ENCODE measurements at regions not wholly inside any gene's neighbourhood (a gene's known extent, or its start where the extent isn't known, plus 50 kb on each side); places are given as distances from the start of the nearest gene placed in this dataset.

DNA sequence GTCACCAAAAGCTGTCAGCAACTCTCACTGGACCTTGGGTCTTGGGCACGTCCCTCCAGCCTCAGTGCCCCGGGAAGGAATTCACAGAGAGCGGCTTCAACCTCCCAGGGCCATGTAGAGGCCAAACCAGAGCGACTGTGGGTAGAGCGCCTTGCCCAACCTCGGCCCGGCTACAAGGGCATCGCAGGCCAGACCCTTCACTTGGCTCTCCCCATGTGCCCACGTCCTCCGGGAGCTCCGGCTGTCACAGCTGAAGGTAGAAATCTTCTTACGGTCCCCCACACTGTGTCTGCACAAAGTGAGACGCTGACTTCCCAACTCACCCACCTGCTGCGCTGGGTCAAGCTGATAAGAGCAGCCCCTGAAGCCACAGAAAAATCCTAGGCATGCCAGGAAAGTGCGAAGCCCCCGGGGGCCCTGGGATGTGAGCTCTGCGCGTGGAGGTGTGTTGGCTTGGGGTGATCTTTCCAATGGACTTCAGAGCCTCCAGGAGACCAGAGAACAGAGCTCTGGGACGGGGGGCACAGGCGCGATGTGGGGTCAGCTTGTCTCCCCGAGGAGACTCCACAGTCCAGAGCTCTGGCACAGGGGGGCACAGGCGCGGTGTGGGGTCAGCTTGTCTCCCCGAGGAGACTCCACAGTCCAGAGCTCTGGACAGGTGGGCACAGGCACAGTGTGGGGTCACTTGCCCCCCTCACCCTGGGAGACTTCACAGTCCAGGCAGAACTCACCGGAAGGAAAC, 105.5 kb downstream of the RTP5 start:
- no peak for DNase-seq (ENCODE audit: low read depth)
- TF ChIP-seq, protein P1, sequence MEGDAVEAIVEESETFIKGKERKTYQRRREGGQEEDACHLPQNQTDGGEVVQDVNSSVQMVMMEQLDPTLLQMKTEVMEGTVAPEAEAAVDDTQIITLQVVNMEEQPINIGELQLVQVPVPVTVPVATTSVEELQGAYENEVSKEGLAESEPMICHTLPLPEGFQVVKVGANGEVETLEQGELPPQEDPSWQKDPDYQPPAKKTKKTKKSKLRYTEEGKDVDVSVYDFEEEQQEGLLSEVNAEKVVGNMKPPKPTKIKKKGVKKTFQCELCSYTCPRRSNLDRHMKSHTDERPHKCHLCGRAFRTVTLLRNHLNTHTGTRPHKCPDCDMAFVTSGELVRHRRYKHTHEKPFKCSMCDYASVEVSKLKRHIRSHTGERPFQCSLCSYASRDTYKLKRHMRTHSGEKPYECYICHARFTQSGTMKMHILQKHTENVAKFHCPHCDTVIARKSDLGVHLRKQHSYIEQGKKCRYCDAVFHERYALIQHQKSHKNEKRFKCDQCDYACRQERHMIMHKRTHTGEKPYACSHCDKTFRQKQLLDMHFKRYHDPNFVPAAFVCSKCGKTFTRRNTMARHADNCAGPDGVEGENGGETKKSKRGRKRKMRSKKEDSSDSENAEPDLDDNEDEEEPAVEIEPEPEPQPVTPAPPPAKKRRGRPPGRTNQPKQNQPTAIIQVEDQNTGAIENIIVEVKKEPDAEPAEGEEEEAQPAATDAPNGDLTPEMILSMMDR (IDR thresholded peaks at IDR 0.05; ENCODE audit: insufficient read depth, low read length, poor library complexity, severe bottlenecking): no peak
- H3K4me3 ChIP-seq (ENCODE audit: low read depth, low read length): no peak overlapping the region
- no peaks in the 10 kb centered on the region for H3K36me3 ChIP-seq (ENCODE audit: control insufficient read depth, insufficient read depth, low read length)
- peaks cover 4% of the 10 kb centered on the region for H3K27me3 ChIP-seq (ENCODE audit: control insufficient read depth, insufficient read depth, low read length)

DNA sequence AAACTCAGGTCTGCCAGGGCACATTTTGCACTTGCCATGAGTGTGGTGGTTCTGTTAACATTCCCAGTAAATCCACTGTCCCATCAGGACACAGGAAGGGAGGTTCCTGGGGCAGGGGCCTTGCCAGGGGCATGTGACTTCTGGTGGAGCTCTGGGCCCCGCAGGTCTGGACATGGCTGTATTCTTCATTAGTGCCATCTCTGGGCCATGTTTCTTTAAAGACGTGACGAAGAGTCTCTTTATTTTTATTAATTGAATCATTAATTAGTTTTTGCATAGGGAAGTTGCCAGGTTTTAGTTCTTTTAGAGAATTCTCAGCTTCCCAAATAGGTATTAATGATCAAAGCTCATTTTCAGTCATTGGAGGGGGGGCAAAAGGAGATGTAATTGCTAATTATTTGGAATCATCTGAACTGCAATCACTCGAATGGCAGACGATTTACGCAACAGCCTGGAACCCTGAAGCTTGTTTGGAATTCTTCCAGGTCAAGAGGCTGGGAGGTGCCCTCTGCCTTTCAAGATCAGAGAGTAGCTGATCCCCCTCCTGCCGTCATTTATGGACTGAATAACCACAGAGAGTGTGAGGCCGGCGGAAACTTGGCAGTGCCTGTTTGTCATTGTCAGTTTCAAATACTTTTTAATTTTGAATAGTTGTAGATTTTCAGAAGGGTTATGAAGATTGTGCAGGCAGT, 106.2 kb downstream of the RTP5 start:
- no peak for DNase-seq (ENCODE audit: low read depth)
- peaks cover 4% of the 10 kb centered on the region for H3K27me3 ChIP-seq (ENCODE audit: control insufficient read depth, insufficient read depth, low read length)
- H3K4me3 ChIP-seq (ENCODE audit: low read depth, low read length): no peak overlapping the region
- no peaks in the 10 kb centered on the region for H3K36me3 ChIP-seq (ENCODE audit: control insufficient read depth, insufficient read depth, low read length)
- TF ChIP-seq, protein P1 (IDR thresholded peaks at IDR 0.05; ENCODE audit: insufficient read depth, low read length, poor library complexity, severe bottlenecking): no peak

DNA sequence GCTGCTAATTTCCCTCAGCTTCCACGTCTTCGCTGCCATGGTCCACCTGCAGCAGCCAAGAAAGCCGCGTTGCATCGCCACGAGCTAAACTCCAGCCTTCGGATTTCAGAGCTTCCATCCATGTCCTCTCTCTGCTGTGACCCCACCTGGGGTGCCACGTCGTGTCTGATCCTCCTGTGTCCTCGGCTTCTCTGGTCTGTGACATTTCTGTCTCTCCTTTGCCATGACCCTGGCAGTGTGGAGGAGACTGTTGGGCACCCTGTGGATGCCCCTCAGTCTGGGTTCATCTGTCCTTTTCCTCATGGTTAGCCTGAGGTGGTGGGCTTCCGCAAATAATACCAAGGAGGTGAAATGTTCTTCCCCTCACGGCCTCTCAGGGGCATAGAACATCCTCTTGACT, 106.8 kb downstream of the RTP5 start:
- no peak for DNase-seq (ENCODE audit: low read depth)
- TF ChIP-seq, protein P1 (IDR thresholded peaks at IDR 0.05; ENCODE audit: insufficient read depth, low read length, poor library complexity, severe bottlenecking): no peak
- Histone ChIP-seq H3K36me3 (ENCODE audit: control insufficient read depth, insufficient read depth, low read length) (no peaks in the 10 kb centered on the region), H3K27me3 (ENCODE audit: control insufficient read depth, insufficient read depth, low read length) (peaks cover 4% of the 10 kb centered on the region), H3K4me3 (ENCODE audit: low read depth, low read length) (no peak overlapping the region)

DNA sequence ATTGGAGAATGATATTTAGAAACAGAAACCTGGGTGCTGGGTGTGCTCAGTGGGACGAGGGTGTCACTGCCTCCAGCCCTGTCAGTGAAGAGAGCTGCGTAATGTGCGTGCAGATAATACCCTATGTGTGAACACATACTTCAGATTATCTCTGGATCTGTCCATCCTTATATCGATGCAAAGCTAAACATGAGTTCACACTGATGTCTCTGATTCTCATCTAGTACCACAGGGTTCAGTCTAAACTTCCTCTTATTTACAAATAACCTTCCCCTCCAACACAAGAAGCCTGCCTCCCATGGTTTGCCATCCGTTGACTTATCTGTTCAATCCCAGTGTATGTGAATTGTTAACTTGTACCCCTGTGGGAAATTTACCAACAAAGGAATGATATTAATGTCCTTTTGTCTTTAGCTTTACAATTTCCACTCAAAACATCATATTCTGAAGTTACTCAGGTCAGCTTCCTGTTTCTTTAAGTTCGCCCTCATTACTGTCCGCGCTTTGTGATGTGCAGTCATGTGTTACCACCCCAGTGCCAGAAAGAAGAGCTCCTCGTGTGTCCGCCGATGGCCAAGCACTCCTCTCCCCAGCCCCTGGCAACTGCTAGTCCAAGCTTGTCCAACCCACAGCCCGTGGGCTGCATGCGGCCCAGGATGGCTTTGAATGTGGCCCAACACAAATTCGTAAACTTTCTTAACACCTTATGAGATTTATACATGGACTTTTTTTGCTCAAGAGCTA, 108.2 kb downstream of the RTP5 start:
- no peak for DNase-seq (ENCODE audit: low read depth)
- TF ChIP-seq, protein P1 (IDR thresholded peaks at IDR 0.05; ENCODE audit: insufficient read depth, low read length, poor library complexity, severe bottlenecking): no peak
- no peak overlapping the region for H3K4me3 ChIP-seq (ENCODE audit: low read depth, low read length)
- no peaks in the 10 kb centered on the region for H3K36me3 ChIP-seq (ENCODE audit: control insufficient read depth, insufficient read depth, low read length)
- H3K27me3 ChIP-seq (ENCODE audit: control insufficient read depth, insufficient read depth, low read length): peaks cover 4% of the 10 kb centered on the region

DNA sequence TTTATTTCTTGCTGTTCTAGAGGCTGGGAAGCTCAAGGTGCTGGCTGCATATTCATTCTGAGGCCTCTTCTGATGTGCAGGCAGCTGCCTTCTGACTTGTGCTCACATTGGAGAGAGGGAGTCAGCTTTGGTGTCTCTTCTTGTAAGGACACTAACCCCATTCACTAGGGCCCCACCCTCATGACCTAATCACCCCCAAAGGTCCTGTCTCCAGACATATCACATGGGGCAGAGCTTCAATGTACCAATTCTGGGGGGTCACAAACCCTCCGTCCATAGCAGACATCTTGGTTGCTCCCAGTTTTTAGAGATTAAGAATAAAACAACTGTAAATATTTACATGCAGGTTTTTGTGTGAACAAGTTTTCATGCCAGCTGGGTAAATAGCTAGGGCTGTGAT, 109.1 kb downstream of the RTP5 start:
- Histone ChIP-seq H3K36me3 (ENCODE audit: control insufficient read depth, insufficient read depth, low read length) (no peaks in the 10 kb centered on the region), H3K4me3 (ENCODE audit: low read depth, low read length) (no peak overlapping the region), H3K27me3 (ENCODE audit: control insufficient read depth, insufficient read depth, low read length) (peaks cover 4% of the 10 kb centered on the region)
- TF ChIP-seq, protein P1 (IDR thresholded peaks at IDR 0.05; ENCODE audit: insufficient read depth, low read length, poor library complexity, severe bottlenecking): no peak
- no peak for DNase-seq (ENCODE audit: low read depth)
